Endodermal cell (in vitro differentiated cells): ENCODE measurements at regions not wholly inside any gene's neighbourhood (a gene's known extent, or its start where the extent isn't known, plus 50 kb on each side); places are given as distances from the start of the nearest gene placed in this dataset.

ENCODE experiments used
- DNase-seq: peaks from one replicate; pipeline ENCODE4 v3.0.0-alpha.2; 2017
- H3K27ac ChIP-seq: 2 replicates; pipeline ENCODE4 v1.5.1; 2013; ENCODE audit warnings: mild to moderate bottlenecking, low read depth, low read length, moderate library complexity
- H3K27me3 ChIP-seq: 2 replicates; pipeline ENCODE4 v1.6.1; 2013; ENCODE audit warnings: mild to moderate bottlenecking, low read length, moderate library complexity; ENCODE audit not compliant: insufficient read depth, control insufficient read depth, poor library complexity, severe bottlenecking
- H3K36me3 ChIP-seq: 2 replicates; pipeline ENCODE4 v1.7.0; 2013; ENCODE audit warnings: mild to moderate bottlenecking, low read length, moderate library complexity; ENCODE audit not compliant: control insufficient read depth, insufficient read depth
- H3K4me1 ChIP-seq: one replicate; pipeline ENCODE4 v1.7.0; 2013; ENCODE audit warnings: low read length; ENCODE audit not compliant: control insufficient read depth, insufficient read depth
- H3K4me3 ChIP-seq: 2 replicates; pipeline ENCODE4 v1.5.1; 2013; ENCODE audit warnings: mild to moderate bottlenecking, low read length, moderate library complexity
- H3K9ac ChIP-seq: 2 replicates; pipeline ENCODE4 v1.6.1; 2013; ENCODE audit warnings: mild to moderate bottlenecking, low read length, moderate library complexity; ENCODE audit not compliant: poor library complexity, severe bottlenecking; ENCODE audit errors: extremely low read depth
- H3K9me3 ChIP-seq: 2 replicates; pipeline ENCODE4 v1.6.1; 2013; ENCODE audit warnings: mild to moderate bottlenecking, low read length, moderate library complexity; ENCODE audit not compliant: control insufficient read depth
- H3K27ac Mint-ChIP-seq: 2 replicates; pipeline ENCODE4 v1.8.0; 2020; ENCODE audit warnings: mixed read lengths
- H3K27me3 Mint-ChIP-seq: 2 replicates; pipeline ENCODE4 v1.8.0; 2021; ENCODE audit warnings: mild to moderate bottlenecking, mixed read lengths; ENCODE audit not compliant: insufficient read depth
- H3K36me3 Mint-ChIP-seq: 2 replicates; pipeline ENCODE4 v1.8.0; 2020; ENCODE audit warnings: low read depth, mixed read lengths
- H3K4me1 Mint-ChIP-seq: 2 replicates; pipeline ENCODE4 v1.8.0; 2020; ENCODE audit warnings: mixed read lengths
- H3K4me3 Mint-ChIP-seq: 2 replicates; pipeline ENCODE4 v1.8.0; 2020; ENCODE audit warnings: mild to moderate bottlenecking, moderate library complexity, mixed read lengths
- H3K9me3 Mint-ChIP-seq: 2 replicates; pipeline ENCODE4 v1.8.0; 2020; ENCODE audit warnings: mild to moderate bottlenecking, mixed read lengths
- CTCF ChIP-seq: fragments of 200-600 bp; sonication (generic); conservative IDR thresholded peaks from 2 replicates; pipeline ENCODE4 v1.5.0; 2021; ENCODE audit warnings: antibody characterized with exemption, mild to moderate bottlenecking
- WGBS, 2 experiments: methylation state at CpG; one replicate each; pipeline versions ENCODE4 v1.1.5 to v1.1.7; 2013; ENCODE audit warnings: missing lambda C conversion rate in 2 of 2, mixed read lengths in 1 of 2; ENCODE audit not compliant: insufficient coverage in 1 of 2, insufficient read length in 1 of 2; 5-methylcytosine and 5-hydroxymethylcytosine counted together

GRCh38 chr21:35178827-35179226 is 129.7 kb upstream of the RUNX1 start:
- WGBS, 2 experiments = 88 to 100% methylated on average over 1 of the region's 1 CpG
- H3K4me3 Mint-ChIP-seq = no peak overlapping the region
- Histone ChIP-seq H3K9ac (no peak overlapping the region), H3K4me3 (no peak overlapping the region), H3K27me3 (no peaks in the 10 kb centered on the region), H3K4me1 (no peaks in the 10 kb centered on the region), H3K36me3 (no peaks in the 10 kb centered on the region), H3K27ac (no peak overlapping the region), H3K9me3 (no peaks in the 10 kb centered on the region)
- TF ChIP-seq CTCF = no peak
- no peaks in the 10 kb centered on the region for H3K36me3 Mint-ChIP-seq
- H3K27me3 Mint-ChIP-seq = no peaks in the 10 kb centered on the region
- no peak for DNase-seq
- H3K9me3 Mint-ChIP-seq = peaks cover 4% of the 10 kb centered on the region
- H3K27ac Mint-ChIP-seq = no peak overlapping the region
- no peaks in the 10 kb centered on the region for H3K4me1 Mint-ChIP-seq

GRCh38 chr21:35178098-35178497 is 129.0 kb upstream of the RUNX1 start:
- no peaks in the 10 kb centered on the region for H3K9me3 ChIP-seq
- H3K9ac ChIP-seq = no peak overlapping the region
- H3K4me3 Mint-ChIP-seq = no peak overlapping the region
- H3K27ac ChIP-seq = no peak overlapping the region
- no peak overlapping the region for H3K4me3 ChIP-seq
- no peaks in the 10 kb centered on the region for H3K36me3 Mint-ChIP-seq
- no peak for DNase-seq
- no peak for TF ChIP-seq CTCF
- H3K36me3 ChIP-seq = no peaks in the 10 kb centered on the region
- H3K9me3 Mint-ChIP-seq = no peaks in the 10 kb centered on the region
- H3K27ac Mint-ChIP-seq = no peak overlapping the region
- no peaks in the 10 kb centered on the region for H3K4me1 Mint-ChIP-seq
- no peaks in the 10 kb centered on the region for H3K4me1 ChIP-seq
- H3K27me3 ChIP-seq = no peaks in the 10 kb centered on the region
- H3K27me3 Mint-ChIP-seq = no peaks in the 10 kb centered on the region
- 98 to 100% methylated on average over 3 to 4 of the region's 4 CpGs for WGBS, 2 experiments

GRCh38 chr21:35172231-35172630 is 123.1 kb upstream of the RUNX1 start:
- no peak for DNase-seq
- Mint-ChIP-seq H3K27me3 (no peaks in the 10 kb centered on the region), H3K4me3 (no peak overlapping the region), H3K4me1 (peaks cover 10% of the 10 kb centered on the region), H3K9me3 (no peaks in the 10 kb centered on the region), H3K36me3 (no peaks in the 10 kb centered on the region), H3K27ac (no peak overlapping the region)
- Histone ChIP-seq H3K27me3 (no peaks in the 10 kb centered on the region), H3K9me3 (no peaks in the 10 kb centered on the region), H3K27ac (no peak overlapping the region), H3K4me3 (no peak overlapping the region), H3K4me1 (no peaks in the 10 kb centered on the region), H3K36me3 (no peaks in the 10 kb centered on the region), H3K9ac (no peak overlapping the region)
- no peak for TF ChIP-seq CTCF
- WGBS, 2 experiments = 61% methylated on average over 2 of the region's 2 CpGs; no CpG with 5 or more reads in 1 of the 2 experiments
